CD4-positive, alpha-beta T cell treated with Interleukin-6 for 4 hours (primary cell): ENCODE measurements at regions not wholly inside any gene's neighbourhood (a gene's known extent, or its start where the extent isn't known, plus 50 kb on each side); places are given as distances from the start of the nearest gene placed in this dataset.

Source experiments
- DNase-seq: peaks from one replicate; pipeline ENCODE4 v3.0.0-alpha.2; 2020; ENCODE audit warnings: mixed read lengths

DNA sequence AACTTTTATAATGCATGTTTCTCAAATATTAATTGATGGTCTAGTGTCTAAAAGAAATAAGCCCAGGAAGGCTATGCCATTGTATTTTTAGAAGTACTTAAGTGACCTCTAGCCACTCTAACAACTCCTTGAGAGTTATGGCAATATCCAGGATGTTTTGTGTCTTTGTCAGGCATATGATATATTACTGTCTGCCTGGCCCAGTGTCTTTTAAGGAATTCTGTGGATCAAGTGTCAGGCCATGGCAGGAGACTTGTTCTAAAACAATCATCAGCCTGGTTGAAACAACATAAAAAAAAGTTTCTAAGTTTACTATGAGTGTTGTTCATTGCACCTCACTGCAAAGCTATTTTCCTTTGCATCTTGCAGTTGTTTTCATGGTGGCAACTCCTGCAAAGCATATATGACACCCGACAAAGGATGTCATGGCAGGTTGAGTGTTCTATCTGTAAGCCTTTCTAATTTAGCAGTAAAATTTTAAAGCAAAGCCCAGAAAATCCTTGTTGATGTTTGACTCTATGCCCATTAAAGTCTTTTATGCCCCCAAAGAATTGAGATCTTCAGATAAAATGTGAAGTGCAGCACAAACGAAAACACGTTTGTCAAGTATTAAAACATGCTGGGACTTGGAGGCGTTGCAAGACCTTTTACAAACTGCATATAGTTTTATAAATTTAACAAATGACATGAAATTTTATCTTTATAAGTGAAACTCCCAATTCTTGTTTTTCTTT is 89.5 kb upstream of the SLC38A2 start:
- no peak for DNase-seq

DNA sequence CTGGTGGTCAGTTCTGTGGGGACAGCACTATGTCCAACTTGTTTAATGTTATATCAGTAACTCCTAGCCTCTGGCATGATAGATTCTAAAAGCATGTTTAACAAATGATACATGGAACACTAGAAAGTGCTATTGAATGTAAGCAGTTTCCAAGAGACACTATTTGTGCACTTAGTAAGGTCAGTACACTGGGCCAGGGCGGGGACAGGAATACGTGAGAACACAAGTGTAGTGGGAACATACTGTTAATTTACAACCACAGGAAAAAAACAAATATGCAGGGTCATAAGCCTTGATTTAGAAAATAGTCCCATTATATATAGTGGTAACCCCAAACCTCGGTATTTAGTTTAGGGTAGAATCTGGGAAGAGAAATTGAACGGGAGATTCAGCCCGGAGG is 88.9 kb upstream of the SLC38A2 start:
- no peak for DNase-seq

DNA sequence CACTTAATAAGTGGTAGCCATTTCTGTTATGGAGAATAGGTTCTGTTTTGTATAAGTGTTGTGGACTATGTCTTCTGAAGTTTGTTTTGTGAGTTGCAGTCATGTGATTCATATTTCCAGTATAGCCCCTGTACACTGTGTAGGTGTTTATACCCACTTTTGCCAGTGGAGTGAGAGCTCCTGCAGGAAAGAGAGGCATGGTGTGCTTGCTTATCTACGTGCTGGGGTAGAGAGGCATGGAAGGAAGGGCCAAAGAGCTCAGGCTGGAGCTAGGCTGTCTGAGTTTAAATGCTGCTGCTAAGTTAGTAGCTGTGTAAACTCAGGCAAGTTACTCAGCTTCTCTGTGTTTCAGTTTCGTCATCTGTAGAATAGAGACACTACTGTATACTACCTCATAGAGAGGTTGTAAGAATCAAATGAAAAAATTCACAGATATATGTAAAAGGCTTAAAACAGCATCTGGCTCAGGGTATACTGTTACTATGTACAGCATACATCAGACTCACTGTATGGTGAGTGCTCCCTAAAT is 88.2 kb upstream of the SLC38A2 start:
- no peak for DNase-seq

DNA sequence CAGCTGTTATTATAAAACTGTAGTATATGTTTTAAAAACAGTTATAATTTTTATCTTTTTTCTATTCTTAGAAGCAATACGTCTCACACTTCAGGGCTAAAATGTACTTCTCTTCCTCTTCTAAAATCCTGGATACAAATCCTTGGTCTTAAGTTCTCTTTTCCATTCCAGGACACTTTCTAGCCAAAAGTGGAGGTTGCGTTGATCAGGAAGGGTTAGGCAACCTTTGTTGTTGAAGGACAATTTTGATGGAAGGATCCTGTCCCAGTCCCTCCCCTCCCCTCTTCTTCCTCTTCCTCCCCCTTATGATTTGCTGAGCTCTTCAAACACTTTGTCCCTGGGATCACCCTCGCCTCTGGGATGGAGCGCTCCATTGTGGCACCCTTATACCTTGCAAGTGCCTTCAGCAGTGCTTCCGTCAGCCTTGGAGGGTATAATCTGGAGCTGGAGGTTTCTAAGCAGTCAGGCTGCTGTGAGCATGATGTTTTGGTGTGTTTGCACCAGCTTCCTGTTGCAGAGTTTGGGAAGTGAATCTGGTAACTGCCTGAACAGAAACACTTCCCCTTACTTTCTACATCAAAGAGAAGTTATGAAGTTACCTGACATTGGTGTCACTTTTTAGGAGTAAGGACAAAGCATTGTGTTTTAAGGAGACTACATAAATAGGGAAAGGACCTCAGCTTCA is 87.4 kb upstream of the SLC38A2 start:
- peak; percentile 50 for DNase-seq

DNA sequence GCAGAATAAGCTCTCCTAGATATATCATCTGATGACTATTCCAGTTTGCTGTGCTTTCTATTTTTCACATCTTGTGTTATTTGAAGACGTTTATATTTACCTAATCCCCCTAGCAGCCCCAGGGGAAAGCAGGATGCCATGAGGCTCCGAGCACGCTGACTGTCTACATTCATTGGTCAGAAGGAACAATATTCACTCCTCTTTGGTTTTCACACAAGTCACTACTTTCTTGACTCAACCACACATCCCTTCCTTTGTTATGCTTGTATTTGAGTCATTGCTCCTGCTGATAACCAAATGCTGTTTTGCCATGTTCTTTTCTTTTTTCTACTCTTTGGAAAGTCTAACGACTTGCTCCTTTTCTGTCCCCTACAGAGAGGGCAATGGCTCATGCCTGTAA is 86.5 kb upstream of the SLC38A2 start:
- DNase-seq = peak; percentile 43

DNA sequence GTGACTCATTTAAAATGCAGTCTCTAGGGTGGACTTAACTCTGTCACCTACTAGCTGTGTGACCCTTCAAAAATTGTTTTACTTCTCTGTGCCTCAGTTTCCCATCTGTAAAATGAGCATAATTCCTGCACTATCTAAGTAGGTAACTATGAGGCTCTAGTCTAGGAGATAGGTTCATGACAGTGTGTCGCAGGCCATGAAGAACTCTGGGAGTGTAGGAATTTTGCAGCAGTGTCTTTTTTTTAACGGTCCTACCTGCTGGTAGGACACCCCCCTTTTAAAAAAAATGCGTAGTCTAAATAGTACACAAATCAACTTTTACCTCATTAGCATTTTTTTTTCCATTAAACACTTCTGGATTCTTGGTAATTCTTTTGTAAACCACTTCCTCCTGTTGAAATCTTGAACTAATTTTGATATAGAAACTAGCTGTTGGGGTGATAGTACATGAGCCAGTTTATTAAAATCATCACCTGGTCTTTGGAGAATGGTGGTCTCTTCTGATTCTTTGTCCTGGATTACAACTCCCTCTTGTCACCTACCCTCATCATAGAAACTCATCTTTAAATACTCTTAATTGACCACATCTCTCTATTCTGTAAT is 86.0 kb upstream of the SLC38A2 start:
- no peak for DNase-seq

DNA sequence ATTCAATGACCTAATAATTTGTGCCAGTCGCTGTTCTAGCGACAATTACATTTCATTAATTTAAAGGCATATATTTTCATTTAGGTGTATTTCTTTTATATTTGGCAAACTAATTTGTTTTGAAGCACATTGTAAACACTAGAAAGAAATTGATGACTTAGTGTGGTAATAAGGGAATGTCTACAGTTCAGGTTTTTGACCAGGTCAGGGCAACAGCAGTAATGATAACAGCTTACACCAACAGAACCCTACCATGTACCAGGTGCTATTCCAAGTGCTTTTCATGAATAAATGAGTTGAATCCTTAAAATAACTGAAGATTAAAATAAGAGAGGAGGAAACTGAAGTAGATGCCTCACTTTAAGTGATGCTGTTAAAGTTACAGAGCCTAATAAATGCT is 85.4 kb upstream of the SLC38A2 start:
- DNase-seq = no peak

DNA sequence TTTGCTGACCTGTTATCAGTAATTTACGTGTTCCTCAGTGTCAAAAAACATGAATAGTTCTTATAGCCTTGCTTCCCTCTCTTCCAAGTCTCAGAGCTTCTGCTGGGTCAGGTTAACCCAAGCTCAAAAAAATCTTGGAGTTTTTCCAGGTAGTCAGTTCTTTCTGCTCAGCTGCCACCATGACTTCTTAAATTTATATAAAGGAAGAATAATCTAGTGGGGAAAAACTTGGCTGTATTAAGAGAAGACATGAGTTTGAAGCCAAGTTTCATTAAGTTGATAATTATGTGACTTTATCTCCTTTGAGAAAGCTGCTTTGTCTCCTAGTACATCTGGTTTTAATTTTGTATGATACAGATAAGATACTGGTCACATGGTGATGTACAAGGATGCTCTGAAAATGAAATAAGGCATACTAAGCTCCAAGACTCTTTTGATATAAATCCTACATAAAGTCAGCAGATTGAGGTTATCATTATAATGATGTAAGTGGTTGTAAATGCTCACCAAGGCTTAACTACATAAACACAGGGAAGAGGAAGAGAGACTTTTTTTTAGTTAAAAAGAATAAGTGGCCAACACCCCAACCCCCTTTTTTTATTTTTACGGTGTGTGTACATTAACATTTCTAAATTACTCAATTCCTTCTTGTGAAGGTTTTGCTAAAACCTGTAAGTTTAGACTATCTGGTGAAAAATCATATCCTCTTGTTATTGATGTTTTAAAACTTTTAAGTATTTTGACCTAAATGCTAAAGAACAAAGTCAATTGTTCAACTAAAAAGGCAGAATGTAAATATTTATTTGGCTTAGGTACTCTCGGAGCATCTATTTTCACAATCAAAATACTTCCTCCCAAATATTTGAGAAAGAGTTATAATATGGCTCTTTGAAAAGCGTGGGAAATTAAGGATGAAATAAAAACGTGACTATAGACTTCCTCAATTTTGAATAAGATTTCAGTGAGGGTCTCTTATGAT is 84.1 kb upstream of the SLC38A2 start:
- no peak for DNase-seq

DNA sequence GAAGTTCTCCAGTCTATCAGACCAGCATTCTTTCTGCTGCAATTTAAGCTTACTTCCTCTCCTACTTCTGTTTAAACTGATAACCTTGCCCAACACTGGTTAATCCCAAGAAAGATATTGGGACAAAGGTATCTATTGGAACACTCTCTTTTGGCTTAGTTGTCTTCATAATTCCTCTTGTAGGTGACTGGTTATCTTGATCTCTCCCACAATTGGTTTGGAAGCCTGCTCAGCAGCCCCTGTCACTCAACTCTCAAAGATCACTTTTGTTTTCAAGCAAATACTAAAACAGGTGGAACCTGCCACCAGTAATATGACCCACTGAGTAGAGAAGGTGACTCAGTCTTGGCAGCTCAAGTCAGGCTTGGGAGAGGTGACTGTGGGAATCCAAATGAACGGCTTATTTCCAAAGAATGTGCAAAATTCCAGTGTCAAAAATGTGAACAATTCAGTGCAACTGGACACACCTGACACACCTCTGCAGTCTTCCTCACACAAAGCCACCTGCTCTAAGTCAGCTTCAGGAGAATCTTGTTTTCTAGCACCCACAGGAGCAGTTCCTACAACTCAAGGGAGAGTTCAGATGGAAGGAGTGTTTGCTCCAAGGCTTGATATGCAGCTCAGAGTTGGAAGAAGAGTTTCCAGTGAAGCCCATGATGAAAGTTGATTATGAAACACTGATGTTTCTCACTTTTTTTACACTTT is 83.2 kb upstream of the SLC38A2 start:
- DNase-seq = peak; percentile 20

DNA sequence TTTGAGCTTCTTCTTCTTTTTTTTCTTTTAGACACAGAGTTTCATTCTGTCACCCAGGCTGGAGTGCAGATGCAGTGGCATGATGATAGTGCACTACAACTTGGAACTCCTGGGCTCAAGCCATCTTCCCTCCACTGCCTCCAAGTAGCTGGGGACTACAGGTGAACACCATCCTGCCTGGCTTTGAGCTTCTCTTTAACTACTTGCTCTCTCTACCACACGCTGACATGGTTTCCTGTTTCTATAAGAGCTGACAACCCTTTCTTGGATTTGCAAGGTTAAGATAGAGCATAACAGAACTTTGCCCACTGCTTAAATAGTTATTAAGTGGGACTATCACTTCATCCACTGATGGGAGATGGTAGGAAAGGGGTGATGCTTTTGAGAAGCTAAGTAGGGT is 82.4 kb upstream of the SLC38A2 start:
- DNase-seq = peak; percentile 19

DNA sequence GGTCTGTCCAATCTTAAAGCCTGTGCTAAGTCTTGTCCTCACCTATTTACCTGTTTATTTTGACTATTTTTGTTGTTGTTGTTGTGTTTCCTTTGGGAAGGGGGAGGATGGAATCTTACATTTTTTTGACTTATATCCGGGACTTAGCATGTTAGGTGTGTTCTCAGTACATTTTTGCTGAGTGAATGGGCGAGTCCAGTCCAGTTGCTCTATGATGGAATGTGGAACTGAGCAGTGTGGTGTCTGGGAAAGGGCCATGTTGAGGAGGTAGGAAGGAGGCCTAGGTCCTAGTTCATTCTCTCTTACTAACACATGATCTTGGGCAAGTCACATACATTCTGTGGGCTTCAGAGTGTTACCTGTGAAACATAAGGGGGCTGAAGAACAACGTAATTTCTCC is 80.9 kb upstream of the SLC38A2 start:
- DNase-seq = no peak

DNA sequence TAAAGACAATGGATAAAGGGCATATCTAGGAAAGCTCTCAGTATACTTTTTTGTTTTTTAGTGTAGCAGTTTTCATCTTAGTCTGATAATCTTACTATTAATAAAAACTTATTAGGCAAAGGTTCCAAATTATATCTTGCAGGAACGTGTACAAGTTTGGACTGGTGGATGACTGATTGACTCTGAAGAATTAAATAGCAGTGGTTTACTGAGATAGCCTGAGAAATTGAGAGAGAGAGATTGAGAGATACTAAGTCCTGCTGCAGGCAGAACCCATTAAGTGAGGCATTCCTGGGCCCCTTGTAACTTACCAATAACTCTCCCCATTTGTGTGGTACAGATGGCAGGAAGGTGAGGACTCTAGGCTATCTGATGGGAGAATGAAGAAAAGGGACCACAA is 80.2 kb upstream of the SLC38A2 start:
- no peak for DNase-seq

DNA sequence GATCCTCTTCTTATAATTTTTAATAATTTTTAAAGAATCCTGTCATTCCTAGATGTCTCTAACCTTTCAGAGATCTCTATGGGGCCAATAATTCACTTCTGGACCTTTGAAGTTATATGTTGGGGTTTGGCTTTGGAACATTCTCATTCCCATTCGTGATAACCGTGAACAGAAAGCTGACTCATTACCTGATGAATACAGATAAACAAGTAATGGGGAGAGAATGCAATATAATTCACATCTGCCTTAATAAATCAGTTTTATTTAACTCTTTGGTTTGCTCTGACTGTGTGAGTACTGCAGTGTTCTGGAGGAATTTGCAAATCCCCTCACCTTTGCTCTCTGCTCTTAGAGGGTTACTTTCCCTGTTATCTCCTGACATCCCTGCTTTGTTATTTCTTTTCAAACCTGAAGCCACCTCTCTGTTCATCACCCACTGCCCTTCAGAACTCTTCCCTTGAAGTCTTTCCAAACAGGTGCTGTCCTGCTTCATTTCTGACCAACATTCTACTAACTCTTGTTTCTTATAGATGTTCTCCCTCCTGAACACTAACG is 79.6 kb upstream of the SLC38A2 start:
- DNase-seq = no peak

DNA sequence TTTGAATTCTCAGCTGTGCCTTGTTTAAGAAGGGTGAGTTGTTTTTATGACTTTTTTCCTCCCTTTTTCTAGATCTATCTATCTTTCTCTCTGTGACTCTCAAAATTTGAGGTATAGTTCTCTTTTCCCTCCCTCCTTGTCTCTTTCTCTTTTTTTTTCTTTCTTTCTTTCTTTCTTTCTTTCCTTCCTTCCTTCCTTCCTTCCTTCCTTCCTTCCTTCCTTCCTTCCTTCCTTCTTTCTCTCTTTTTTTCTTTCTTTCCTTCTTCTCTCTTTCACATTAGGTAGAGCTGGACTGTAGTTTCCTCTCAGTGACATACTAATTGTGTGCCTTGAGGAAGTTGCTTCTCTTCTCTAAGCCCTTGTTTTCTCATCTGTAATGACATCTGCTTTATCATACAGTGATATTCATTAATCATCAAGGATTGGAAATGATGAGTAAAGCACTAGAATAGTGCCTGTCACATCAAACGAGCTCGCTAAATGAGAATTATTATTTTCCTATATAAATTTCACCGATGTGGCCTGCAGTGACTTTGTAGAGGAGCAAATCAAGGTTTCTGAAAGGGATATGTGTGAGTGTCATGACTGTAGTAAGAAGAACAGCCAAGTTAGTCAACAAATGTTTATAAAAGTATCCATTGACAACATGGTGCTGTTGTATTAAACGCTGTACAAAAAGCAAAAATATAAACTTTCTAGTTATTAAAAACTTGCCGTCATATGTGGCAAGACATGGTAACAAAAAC is 78.9 kb upstream of the SLC38A2 start:
- no peak for DNase-seq

DNA sequence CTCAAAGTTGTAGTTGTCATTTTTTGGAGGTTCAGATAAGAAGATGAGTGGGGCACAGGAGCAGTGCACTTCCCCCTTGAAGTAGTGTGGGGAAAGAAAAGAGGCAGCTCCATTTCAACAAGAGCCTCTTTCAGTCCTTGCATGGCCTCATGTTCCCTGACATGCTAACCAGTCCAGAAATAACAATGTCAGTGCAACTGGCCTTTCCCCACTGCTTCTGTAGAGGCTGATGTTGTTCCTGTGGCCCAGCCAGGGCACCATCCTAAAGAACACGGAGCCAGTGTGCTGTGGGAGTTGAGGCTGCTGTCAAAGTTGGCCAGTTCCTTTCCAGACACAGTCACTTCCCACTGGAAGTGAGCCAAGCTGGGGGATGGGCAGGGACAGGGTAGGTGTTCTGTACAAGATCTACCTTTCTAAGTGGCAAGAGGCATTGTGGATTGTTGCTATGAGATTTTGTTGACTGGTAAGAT is 77.7 kb upstream of the SLC38A2 start:
- DNase-seq = peak; percentile 14

DNA sequence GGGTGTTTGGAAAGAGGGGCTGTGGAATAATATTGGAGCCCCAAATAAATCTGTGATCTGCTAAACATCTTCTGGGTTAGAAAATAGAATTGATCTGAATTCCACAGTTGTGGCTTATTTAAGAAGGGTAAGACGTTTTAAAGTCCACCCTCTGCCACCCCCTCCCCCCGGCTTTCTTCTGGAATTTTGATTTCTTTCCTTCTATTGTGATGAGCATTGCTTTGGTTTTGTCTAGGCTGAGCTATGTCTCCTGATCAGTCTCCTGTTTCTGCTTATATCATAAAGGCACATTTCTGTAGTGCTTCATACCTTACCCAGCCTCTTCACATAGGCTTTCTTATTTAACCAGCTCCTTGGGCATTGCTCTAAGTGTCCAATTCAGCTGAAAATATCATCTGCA is 77.3 kb upstream of the SLC38A2 start:
- no peak for DNase-seq

DNA sequence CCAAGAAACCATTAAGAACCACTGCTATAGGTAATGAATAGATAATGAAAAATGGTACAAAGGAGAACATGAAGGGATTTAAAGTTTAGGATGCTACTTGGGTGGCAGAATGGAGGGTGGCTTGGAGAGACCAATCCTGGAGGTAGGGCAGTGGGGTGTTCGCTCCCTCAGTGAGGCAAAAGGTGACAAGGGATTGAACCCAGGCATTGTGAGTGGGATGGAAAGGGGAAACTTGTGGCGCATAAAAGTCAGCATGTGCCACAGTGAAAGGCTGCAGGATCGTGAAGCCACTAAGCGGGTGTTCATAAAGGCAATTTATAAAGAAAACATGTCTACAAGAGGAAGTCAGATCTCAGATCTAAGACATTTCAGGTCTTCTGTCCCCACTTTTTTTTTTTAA is 76.7 kb upstream of the SLC38A2 start:
- DNase-seq = peak; percentile 7

DNA sequence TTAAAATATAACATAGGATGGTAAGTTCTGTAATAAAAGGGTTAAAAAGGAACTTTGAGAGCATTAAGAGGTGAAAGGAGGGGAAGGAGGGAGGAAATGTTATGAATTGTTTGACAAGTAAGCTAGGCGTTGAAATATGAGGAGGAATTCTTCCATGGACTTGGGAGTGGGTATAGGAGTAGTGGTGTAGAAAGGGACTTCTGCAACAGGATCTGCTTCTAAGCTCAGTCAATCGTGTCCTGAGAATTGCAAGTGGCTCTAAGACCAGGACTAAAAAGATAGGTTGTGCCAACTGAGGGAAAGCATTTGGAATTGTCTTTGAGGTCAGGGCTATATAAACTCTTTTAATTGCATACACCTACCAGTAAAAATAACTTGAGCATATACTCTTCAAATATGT is 74.1 kb upstream of the SLC38A2 start:
- no peak for DNase-seq

DNA sequence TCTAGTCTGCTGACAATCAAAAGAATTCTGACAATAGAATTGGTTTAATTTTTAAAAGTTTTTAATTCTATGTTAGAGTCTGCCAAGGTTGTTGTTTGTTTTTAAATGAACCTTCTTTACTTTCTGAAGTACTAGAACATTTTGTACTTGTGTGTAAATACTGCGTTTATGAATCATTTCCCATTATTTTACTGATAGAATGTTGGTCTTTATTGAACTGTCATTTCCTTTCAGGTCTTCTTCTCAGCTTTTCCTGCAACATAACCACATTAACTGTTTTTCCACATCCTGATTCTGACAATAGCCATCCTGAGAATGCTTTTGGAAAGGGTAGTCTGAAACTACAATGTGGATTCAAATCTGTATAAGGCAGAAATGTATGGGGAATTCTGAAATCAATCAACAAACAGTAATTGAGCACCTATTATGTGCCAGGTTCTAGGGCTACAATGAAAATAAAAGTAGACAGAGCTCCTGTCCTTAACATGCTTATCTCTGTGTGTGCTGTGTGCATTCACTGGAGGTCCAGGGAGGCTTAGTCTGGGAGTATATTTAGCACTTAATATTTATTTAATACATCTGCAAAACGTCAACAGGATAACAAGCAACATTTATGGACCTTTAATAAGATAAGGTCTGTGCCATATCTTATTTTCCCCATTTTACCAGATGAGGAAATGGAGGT is 73.1 kb upstream of the SLC38A2 start:
- DNase-seq = no peak

DNA sequence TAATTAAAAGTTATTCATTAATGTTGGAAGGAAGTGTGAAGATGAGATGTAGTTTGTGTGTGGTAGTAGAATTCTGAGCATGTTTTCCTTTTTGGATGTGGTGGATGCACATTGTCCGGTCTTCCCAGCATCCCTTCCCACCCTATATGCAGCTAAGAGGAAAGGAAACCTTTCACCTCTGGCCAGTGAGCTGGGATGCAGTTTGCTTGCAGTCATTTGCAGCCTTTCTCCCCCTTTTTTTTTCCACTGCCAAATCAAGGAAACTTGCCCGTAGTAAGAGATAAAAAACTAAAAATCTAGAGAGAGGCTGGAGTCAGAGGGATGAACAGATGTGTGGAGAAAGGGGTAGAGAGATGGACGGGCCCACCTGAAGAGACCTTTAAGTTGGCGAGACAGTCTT is 72.5 kb upstream of the SLC38A2 start:
- DNase-seq = no peak
